HEK293 (cell line): ENCODE measurements at regions not wholly inside any gene's neighbourhood (a gene's known extent, or its start where the extent isn't known, plus 50 kb on each side); places are given as distances from the start of the nearest gene placed in this dataset.

Experiments used
- CTCF ChIA-PET: fragments of 350-600 bp; formaldehyde crosslinking; extraction: SDS; loops from one replicate; lab custom pipeline; 2021; ENCODE audit warnings: antibody characterized with exemption; lab: Yijun Ruan, JAX
- POLR2A ChIA-PET: fragments of 300-600 bp; formaldehyde crosslinking; extraction: SDS; loops from one replicate; lab custom pipeline; 2020; ENCODE audit warnings: antibody characterized with exemption, inconsistent platforms; lab: Yijun Ruan, JAX
- H3K27ac ChIP-seq: fragments of 200-500 bp; sonication (Bioruptor generic); 2 replicates; pipeline ENCODE4 v1.5.1; 2014; ENCODE audit warnings: low read depth, low read length, control low read depth, inconsistent platforms; ENCODE audit errors: extremely low read depth
- H3K36me3 ChIP-seq, 2 experiments: fragments of 200-500 bp in 1 of 2; sonication (Bioruptor generic) in 1 of 2; 1 replicate in 1 of 2; 2 replicates in 1 of 2; pipeline ENCODE4 v1.5.1; 2014 to 2017; ENCODE audit warnings: inconsistent platforms in 2 of 2, low read length in 2 of 2; ENCODE audit not compliant: control insufficient read depth in 2 of 2, insufficient read depth in 1 of 2
- H3K4me1 ChIP-seq: fragments of 200-500 bp; sonication (Bioruptor generic); 2 replicates; pipeline ENCODE4 v1.5.1; 2014; ENCODE audit warnings: mild to moderate bottlenecking, low read length, inconsistent platforms; ENCODE audit not compliant: control insufficient read depth, insufficient read depth
- H3K4me3 ChIP-seq: 2 replicates; pipeline ENCODE4 v1.5.1; 2011; ENCODE audit warnings: low read depth, mild to moderate bottlenecking, control low read depth, low read length, moderate library complexity
- H3K9me3 ChIP-seq: fragments of 200-500 bp; sonication (Bioruptor generic); 2 replicates; pipeline ENCODE4 v1.5.1; 2014; ENCODE audit warnings: low read depth, low read length, inconsistent platforms; ENCODE audit not compliant: control insufficient read depth, insufficient read depth
- BCL11B ChIP-seq: fragments of 450-650 bp; formaldehyde crosslinking; IDR thresholded peaks from 2 replicates; pipeline ENCODE4 v1.5.1; 2016; ENCODE audit warnings: low read depth, missing biosample characterization, missing genetic modification characterization
- FEZF1 ChIP-seq: fragments of 450-650 bp; formaldehyde crosslinking; IDR thresholded peaks from 2 replicates; pipeline ENCODE4 v1.5.1; 2016; ENCODE audit warnings: missing biosample characterization, missing genetic modification characterization
- HOXA7 ChIP-seq: sonication (generic); formaldehyde crosslinking; IDR thresholded peaks from 2 replicates; pipeline ENCODE4 v1.8.1; 2022; ENCODE audit warnings: missing genetic modification reagents, borderline replicate concordance
- MEIS1 ChIP-seq: sonication (generic); formaldehyde crosslinking; IDR thresholded peaks from 2 replicates; pipeline ENCODE4 v1.8.1; 2022; ENCODE audit warnings: missing genetic modification reagents, mild to moderate bottlenecking, borderline replicate concordance
- ZNF175 ChIP-seq: fragments of 450-650 bp; formaldehyde crosslinking; IDR thresholded peaks from 2 replicates; pipeline ENCODE4 v1.5.1; 2016; ENCODE audit warnings: missing biosample characterization, missing genetic modification characterization
- ZNF19 ChIP-seq: fragments of 450-650 bp; formaldehyde crosslinking; IDR thresholded peaks from 2 replicates; pipeline ENCODE4; 2016; ENCODE audit warnings: missing biosample characterization, missing genetic modification characterization, low read depth
- ZNF292 ChIP-seq: fragments of 450-650 bp; formaldehyde crosslinking; IDR thresholded peaks from 2 replicates; pipeline ENCODE4 v1.5.1; 2016; ENCODE audit warnings: low read depth, missing biosample characterization, missing genetic modification characterization, borderline replicate concordance
- ZNF561 ChIP-seq: fragments of 450-650 bp; IDR thresholded peaks from 2 replicates; pipeline ENCODE4 v1.5.1; 2018; ENCODE audit warnings: missing biosample characterization, missing genetic modification characterization, borderline replicate concordance
- ZSCAN30 ChIP-seq: fragments of 450-650 bp; IDR thresholded peaks from 2 replicates; pipeline ENCODE4 v1.5.1; 2018; ENCODE audit warnings: missing biosample characterization, mild to moderate bottlenecking, missing genetic modification characterization, moderate library complexity
- TF ChIP-seq, protein P1 (sequence below): fragments of 450-650 bp; formaldehyde crosslinking; IDR thresholded peaks from 2 replicates; pipeline ENCODE4 v1.5.1; 2016; ENCODE audit warnings: missing biosample characterization, missing genetic modification characterization, borderline replicate concordance
- TF ChIP-seq, protein P2 (sequence below): fragments of 450-650 bp; formaldehyde crosslinking; IDR thresholded peaks from 2 replicates; pipeline ENCODE4 v1.5.1; 2016; ENCODE audit warnings: missing biosample characterization, missing genetic modification characterization
- TF ChIP-seq, protein P3 (sequence below): fragments of 450-650 bp; formaldehyde crosslinking; optimal IDR thresholded peaks from 2 replicates; pipeline ENCODE3; 2016; ENCODE audit warnings: missing biosample characterization, mild to moderate bottlenecking, missing genetic modification characterization
- TF ChIP-seq, protein P4 (sequence below): fragments of 450-650 bp; formaldehyde crosslinking; IDR thresholded peaks from 2 replicates; pipeline ENCODE4 v1.5.1; 2016; ENCODE audit warnings: missing biosample characterization, missing genetic modification characterization, low read depth
- TF ChIP-seq, protein P5 (sequence below): fragments of 450-650 bp; formaldehyde crosslinking; IDR thresholded peaks from 2 replicates; pipeline ENCODE4 v1.5.1; 2017; ENCODE audit warnings: missing biosample characterization, mild to moderate bottlenecking, missing genetic modification characterization, moderate library complexity

DNA sequence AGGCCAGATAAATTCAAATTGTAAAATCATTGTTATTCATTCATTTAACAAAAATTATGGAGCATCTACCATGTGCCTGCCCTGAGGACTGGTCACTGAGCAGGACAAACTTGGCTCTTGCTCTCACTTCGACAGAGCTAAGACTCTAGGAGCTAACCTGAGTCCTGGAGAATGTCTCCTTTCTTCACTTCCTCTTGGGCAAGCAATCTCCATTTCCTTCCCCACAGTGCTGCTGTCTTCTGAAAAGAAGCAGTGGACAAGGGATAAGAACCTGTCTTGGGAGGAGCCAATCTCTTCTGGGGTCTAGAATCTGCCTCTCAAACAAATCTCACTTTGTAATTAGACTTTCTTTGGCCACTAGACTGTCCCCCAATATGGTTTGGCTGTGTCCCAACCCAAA lies 76.2 kb upstream of the PLXNA4 start:
- ChIA-PET CTCF (interaction anchor here (0.9 kb wide), 1 partner anchor 179 kb away, joined by 3 read pairs; no protein-coding TSS in a partner anchor), POLR2A (no interaction called here)
- Histone ChIP-seq H3K9me3 (no peaks in the 10 kb centered on the region), H3K4me1 (no peaks in the 10 kb centered on the region), H3K36me3 (no peaks in the 10 kb centered on the region), H3K4me3 (no peak overlapping the region), H3K27ac (no peak overlapping the region)
- TF ChIP-seq, protein P1, sequence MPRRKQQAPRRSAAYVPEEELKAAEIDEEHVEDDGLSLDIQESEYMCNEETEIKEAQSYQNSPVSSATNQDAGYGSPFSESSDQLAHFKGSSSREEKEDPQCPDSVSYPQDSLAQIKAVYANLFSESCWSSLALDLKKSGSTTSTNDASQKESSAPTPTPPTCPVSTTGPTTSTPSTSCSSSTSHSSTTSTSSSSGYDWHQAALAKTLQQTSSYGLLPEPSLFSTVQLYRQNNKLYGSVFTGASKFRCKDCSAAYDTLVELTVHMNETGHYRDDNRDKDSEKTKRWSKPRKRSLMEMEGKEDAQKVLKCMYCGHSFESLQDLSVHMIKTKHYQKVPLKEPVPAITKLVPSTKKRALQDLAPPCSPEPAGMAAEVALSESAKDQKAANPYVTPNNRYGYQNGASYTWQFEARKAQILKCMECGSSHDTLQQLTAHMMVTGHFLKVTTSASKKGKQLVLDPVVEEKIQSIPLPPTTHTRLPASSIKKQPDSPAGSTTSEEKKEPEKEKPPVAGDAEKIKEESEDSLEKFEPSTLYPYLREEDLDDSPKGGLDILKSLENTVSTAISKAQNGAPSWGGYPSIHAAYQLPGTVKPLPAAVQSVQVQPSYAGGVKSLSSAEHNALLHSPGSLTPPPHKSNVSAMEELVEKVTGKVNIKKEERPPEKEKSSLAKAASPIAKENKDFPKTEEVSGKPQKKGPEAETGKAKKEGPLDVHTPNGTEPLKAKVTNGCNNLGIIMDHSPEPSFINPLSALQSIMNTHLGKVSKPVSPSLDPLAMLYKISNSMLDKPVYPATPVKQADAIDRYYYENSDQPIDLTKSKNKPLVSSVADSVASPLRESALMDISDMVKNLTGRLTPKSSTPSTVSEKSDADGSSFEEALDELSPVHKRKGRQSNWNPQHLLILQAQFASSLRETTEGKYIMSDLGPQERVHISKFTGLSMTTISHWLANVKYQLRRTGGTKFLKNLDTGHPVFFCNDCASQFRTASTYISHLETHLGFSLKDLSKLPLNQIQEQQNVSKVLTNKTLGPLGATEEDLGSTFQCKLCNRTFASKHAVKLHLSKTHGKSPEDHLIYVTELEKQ (tag by site-specific recombination), result no peak

DNA sequence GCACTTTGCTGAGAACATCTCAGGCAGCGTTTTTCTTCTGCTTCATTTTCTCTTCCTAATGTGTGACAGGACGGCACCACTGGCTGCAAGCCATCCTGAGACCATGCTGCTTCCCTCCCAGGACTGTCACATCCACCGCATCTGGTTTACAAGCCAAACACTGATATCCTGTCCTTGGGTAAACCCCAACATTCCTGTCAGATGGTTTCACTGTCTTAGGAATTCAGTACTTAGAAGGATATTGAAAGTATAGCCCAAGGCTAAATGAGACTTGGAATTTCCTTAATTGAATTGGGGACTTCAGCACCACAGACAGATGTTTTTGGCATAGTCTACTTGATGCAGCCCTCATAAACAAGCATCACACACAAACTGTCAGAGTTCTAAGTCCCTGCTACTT lies 74.2 kb upstream of the PLXNA4 start:
- TF ChIP-seq ZSCAN30 (tag by site-specific recombination), result no peak
- TF ChIP-seq, protein P2, sequence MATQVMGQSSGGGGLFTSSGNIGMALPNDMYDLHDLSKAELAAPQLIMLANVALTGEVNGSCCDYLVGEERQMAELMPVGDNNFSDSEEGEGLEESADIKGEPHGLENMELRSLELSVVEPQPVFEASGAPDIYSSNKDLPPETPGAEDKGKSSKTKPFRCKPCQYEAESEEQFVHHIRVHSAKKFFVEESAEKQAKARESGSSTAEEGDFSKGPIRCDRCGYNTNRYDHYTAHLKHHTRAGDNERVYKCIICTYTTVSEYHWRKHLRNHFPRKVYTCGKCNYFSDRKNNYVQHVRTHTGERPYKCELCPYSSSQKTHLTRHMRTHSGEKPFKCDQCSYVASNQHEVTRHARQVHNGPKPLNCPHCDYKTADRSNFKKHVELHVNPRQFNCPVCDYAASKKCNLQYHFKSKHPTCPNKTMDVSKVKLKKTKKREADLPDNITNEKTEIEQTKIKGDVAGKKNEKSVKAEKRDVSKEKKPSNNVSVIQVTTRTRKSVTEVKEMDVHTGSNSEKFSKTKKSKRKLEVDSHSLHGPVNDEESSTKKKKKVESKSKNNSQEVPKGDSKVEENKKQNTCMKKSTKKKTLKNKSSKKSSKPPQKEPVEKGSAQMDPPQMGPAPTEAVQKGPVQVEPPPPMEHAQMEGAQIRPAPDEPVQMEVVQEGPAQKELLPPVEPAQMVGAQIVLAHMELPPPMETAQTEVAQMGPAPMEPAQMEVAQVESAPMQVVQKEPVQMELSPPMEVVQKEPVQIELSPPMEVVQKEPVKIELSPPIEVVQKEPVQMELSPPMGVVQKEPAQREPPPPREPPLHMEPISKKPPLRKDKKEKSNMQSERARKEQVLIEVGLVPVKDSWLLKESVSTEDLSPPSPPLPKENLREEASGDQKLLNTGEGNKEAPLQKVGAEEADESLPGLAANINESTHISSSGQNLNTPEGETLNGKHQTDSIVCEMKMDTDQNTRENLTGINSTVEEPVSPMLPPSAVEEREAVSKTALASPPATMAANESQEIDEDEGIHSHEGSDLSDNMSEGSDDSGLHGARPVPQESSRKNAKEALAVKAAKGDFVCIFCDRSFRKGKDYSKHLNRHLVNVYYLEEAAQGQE (tag by site-specific recombination), result peak; percentile 61
- Histone ChIP-seq H3K36me3 (no peaks in the 10 kb centered on the region), H3K4me3 (no peak overlapping the region), H3K9me3 (no peaks in the 10 kb centered on the region), H3K27ac (no peak overlapping the region), H3K4me1 (no peaks in the 10 kb centered on the region)
- CTCF ChIA-PET, result interaction anchor here (0.6 to 1.0 kb wide), 2 partner anchors 70 to 1102 kb away, joined by 3 to 6 read pairs; no protein-coding TSS in a partner anchor
- POLR2A ChIA-PET, result no interaction called here

DNA sequence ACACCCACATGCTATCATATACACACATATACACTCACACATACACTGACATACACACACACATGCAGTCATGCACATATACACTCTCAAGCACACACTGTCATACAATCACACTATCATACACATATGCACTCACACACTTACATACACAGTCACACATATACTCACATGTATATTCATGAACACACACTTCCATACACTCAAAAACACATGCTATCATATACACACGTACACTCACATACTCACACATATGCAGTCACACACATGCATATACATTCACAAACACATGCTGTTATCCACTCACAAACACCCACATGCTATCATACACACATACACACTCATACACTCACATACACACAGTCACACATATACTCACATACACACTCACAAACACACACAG lies 71.0 kb upstream of the PLXNA4 start:
- ChIA-PET POLR2A (no interaction called here), CTCF (no interaction called here)
- Histone ChIP-seq H3K9me3 (no peaks in the 10 kb centered on the region), H3K4me3 (no peak overlapping the region), H3K4me1 (no peaks in the 10 kb centered on the region), H3K27ac (no peak overlapping the region), H3K36me3 (no peaks in the 10 kb centered on the region)
- TF ChIP-seq, protein P3, sequence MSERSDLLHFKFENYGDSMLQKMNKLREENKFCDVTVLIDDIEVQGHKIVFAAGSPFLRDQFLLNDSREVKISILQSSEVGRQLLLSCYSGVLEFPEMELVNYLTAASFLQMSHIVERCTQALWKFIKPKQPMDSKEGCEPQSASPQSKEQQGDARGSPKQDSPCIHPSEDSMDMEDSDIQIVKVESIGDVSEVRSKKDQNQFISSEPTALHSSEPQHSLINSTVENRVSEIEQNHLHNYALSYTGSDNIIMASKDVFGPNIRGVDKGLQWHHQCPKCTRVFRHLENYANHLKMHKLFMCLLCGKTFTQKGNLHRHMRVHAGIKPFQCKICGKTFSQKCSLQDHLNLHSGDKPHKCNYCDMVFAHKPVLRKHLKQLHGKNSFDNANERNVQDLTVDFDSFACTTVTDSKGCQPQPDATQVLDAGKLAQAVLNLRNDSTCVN, result peak; percentile 8
- TF ChIP-seq BCL11B (tag by site-specific recombination), result no peak

DNA sequence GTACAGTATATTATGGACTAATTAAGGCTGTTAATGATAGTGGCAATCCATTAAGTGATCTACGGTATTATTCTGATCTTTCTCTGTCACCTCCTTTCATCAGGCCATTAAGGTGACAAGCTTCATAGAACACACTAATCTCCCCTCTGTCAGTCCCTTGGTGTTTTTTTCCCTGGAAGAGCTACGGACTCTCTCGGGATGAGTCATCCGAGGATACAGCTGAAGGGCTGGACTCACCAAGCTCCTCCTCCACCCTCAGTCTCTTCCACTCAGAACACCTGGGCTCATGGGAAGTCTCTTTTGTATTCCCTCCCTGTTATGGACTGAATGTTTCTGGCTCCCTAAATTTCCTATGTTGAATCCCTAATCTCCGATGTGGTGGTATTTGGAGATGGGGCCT lies 69.8 kb upstream of the PLXNA4 start:
- H3K4me3 ChIP-seq, result no peak overlapping the region
- POLR2A ChIA-PET, result no interaction called here
- CTCF ChIA-PET, result interaction anchor here (0.8 kb wide), 1 partner anchor 14 kb away, joined by 5 read pairs; no protein-coding TSS in a partner anchor
- H3K4me1 ChIP-seq, result no peaks in the 10 kb centered on the region
- H3K36me3 ChIP-seq, result no peaks in the 10 kb centered on the region
- no peak overlapping the region for H3K27ac ChIP-seq
- no peaks in the 10 kb centered on the region for H3K9me3 ChIP-seq
- TF ChIP-seq MEIS1, result no peak
- TF ChIP-seq ZNF19, result no peak
- no peak for TF ChIP-seq HOXA7 (CRISPR knock-in tag)
- no peak for TF ChIP-seq ZNF561
- TF ChIP-seq FEZF1, result no peak
- TF ChIP-seq, protein P4, sequence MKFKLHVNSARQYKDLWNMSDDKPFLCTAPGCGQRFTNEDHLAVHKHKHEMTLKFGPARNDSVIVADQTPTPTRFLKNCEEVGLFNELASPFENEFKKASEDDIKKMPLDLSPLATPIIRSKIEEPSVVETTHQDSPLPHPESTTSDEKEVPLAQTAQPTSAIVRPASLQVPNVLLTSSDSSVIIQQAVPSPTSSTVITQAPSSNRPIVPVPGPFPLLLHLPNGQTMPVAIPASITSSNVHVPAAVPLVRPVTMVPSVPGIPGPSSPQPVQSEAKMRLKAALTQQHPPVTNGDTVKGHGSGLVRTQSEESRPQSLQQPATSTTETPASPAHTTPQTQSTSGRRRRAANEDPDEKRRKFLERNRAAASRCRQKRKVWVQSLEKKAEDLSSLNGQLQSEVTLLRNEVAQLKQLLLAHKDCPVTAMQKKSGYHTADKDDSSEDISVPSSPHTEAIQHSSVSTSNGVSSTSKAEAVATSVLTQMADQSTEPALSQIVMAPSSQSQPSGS (tag by site-specific recombination), result no peak
- TF ChIP-seq ZNF175 (tag by site-specific recombination), result no peak
- no peak for TF ChIP-seq ZNF292
- TF ChIP-seq, protein P5, sequence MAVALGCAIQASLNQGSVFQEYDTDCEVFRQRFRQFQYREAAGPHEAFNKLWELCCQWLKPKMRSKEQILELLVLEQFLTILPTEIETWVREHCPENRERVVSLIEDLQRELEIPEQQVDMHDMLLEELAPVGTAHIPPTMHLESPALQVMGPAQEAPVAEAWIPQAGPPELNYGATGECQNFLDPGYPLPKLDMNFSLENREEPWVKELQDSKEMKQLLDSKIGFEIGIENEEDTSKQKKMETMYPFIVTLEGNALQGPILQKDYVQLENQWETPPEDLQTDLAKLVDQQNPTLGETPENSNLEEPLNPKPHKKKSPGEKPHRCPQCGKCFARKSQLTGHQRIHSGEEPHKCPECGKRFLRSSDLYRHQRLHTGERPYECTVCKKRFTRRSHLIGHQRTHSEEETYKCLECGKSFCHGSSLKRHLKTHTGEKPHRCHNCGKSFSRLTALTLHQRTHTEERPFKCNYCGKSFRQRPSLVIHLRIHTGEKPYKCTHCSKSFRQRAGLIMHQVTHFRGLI, result no peak
